GM23338 (cell line): ENCODE measurements at regions not wholly inside any gene's neighbourhood (a gene's known extent, or its start where the extent isn't known, plus 50 kb on each side); places are given as distances from the start of the nearest gene placed in this dataset.
"Not testable (repeated sequence)": the region's sequence is repeated elsewhere in the genome, so short reads cannot be mapped to it uniquely, and the experiment has no call there.

Experiments used
- ATAC-seq: fragments of 200-7000 bp; cut with Tn5 transposase; 3 replicates; pipeline ENCODE4 v1.9.1; 2020
- DNase-seq: peaks from one replicate; pipeline ENCODE4 v3.0.0-alpha.2; 2015; ENCODE audit warnings: low spot score
- H2AFZ ChIP-seq: fragments of 200-600 bp; sonication (generic); 2 replicates; pipeline ENCODE4 v1.8.0; 2016; ENCODE audit warnings: antibody characterized with exemption, mild to moderate bottlenecking, moderate library complexity
- H3F3A ChIP-seq: fragments of 200-600 bp; sonication (generic); replicated peaks from 2 replicates; pipeline ENCODE4 v1.8.0; 2017; ENCODE audit warnings: antibody characterized with exemption, mixed run types, low read depth
- H3K27ac ChIP-seq: fragments of 200-600 bp; sonication (generic); 2 replicates; pipeline ENCODE4 v1.6.1; 2016; ENCODE audit warnings: low read depth
- H3K27me3 ChIP-seq: fragments of 200-600 bp; sonication (generic); 2 replicates; pipeline ENCODE4 v1.8.0; 2016; ENCODE audit warnings: mild to moderate bottlenecking, mixed run types, moderate library complexity; ENCODE audit not compliant: insufficient read depth
- H3K36me3 ChIP-seq: fragments of 200-600 bp; sonication (generic); 2 replicates; pipeline ENCODE4 v1.8.0; 2016; ENCODE audit warnings: mild to moderate bottlenecking; ENCODE audit not compliant: insufficient read depth
- H3K4me1 ChIP-seq: fragments of 200-600 bp; sonication (generic); 2 replicates; pipeline ENCODE4 v1.8.0; 2016; ENCODE audit warnings: mild to moderate bottlenecking, moderate library complexity; ENCODE audit not compliant: insufficient read depth
- H3K4me2 ChIP-seq: fragments of 200-600 bp; sonication (generic); 2 replicates; pipeline ENCODE4 v1.7.1; 2017; ENCODE audit warnings: mixed run types
- H3K4me3 ChIP-seq: fragments of 200-600 bp; sonication (generic); 2 replicates; pipeline ENCODE4 v1.6.1; 2016; ENCODE audit warnings: mixed run types
- H3K79me2 ChIP-seq: fragments of 200-600 bp; sonication (generic); replicated peaks from 2 replicates; pipeline ENCODE4 v1.8.0; 2017; ENCODE audit warnings: mild to moderate bottlenecking; ENCODE audit not compliant: insufficient read depth
- H3K9me2 ChIP-seq: fragments of 200-600 bp; sonication (generic); 2 replicates; pipeline ENCODE4 v1.8.0; 2017; ENCODE audit not compliant: insufficient read depth
- H4K20me1 ChIP-seq: fragments of 200-600 bp; sonication (generic); replicated peaks from 2 replicates; pipeline ENCODE4 v1.8.0; 2017; ENCODE audit warnings: mild to moderate bottlenecking; ENCODE audit not compliant: insufficient read depth
- H3K27ac Mint-ChIP-seq: 2 replicates; pipeline ENCODE4 v1.8.0; 2020; ENCODE audit warnings: inconsistent platforms, mild to moderate bottlenecking, moderate library complexity, mixed read lengths
- H3K27me3 Mint-ChIP-seq: 3 replicates; pipeline ENCODE4 v1.8.0; 2022; ENCODE audit warnings: low read depth, mild to moderate bottlenecking, moderate library complexity, mixed read lengths, inconsistent platforms; ENCODE audit not compliant: insufficient read depth, poor library complexity
- H3K36me3 Mint-ChIP-seq: 3 replicates; pipeline ENCODE4 v1.8.0; 2021; ENCODE audit warnings: low read depth, mild to moderate bottlenecking, inconsistent platforms, moderate library complexity, mixed read lengths
- H3K4me1 Mint-ChIP-seq: 3 replicates; pipeline ENCODE4 v1.8.0; 2020; ENCODE audit warnings: mild to moderate bottlenecking, inconsistent platforms, mixed read lengths
- H3K4me3 Mint-ChIP-seq: 3 replicates; pipeline ENCODE4 v1.8.0; 2021; ENCODE audit warnings: moderate library complexity, mild to moderate bottlenecking, inconsistent platforms, mixed read lengths
- H3K9me3 Mint-ChIP-seq: 3 replicates; pipeline ENCODE4 v1.8.0; 2020; ENCODE audit warnings: moderate library complexity, mild to moderate bottlenecking, inconsistent platforms, mixed read lengths
- CTCF ChIP-seq, 2 experiments: fragments of 200-600 bp in 1 of 2; sonication (generic) in 1 of 2; conservative IDR thresholded peaks; 2 replicates each; pipeline versions ENCODE4 v1.5.1 to v1.6.1; 2016 to 2017; ENCODE audit warnings: antibody characterized with exemption in 2 of 2, low read depth in 2 of 2, mild to moderate bottlenecking in 2 of 2, moderate library complexity in 1 of 2
- EZH2phosphoT487 ChIP-seq: fragments of 200-600 bp; sonication (generic); IDR thresholded peaks from one replicate; pipeline ENCODE4 v1.8.1; 2018; ENCODE audit warnings: antibody characterized with exemption; ENCODE audit not compliant: unreplicated experiment
- STAT1 ChIP-seq: IDR thresholded peaks from one replicate; pipeline ENCODE4 v1.6.1; 2016; ENCODE audit warnings: antibody characterized with exemption; ENCODE audit not compliant: unreplicated experiment
- TF ChIP-seq, protein P1 (sequence below): IDR thresholded peaks from 2 replicates; pipeline ENCODE4 v1.6.1; 2016; ENCODE audit warnings: antibody characterized with exemption

GRCh38 chr6:141808662-141809061 lies 324.1 kb upstream of the GJE1 start (continued):
- no peak for TF ChIP-seq STAT1

DNA sequence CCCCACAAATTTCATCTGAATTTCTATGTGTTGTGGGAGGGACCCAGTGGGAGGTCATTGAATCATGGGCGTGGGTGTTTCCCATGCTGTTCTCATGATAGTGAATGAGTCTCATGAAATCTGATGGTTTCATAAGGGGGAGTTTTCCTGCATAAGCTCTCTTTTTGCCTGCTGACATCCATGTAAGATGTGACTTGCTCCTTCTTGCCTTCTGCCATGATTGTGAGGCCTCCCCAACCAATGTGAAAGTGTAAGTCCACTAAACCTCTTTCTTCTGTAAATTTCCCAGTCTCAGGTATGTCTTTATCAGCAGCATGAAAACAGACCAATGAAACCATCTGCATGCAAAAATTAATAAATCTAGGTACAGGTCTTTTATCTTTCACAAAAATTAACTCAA lies 331.8 kb upstream of the GJE1 start:
- H3K4me1 ChIP-seq, H3K4me2 ChIP-seq, DNase-seq, H3K4me3 ChIP-seq, ATAC-seq, H3K79me2 ChIP-seq, H3K27me3 Mint-ChIP-seq, H3F3A ChIP-seq, H3K27ac Mint-ChIP-seq, H3K4me3 Mint-ChIP-seq, H3K36me3 ChIP-seq, H4K20me1 ChIP-seq, H3K4me1 Mint-ChIP-seq, H3K27me3 ChIP-seq, H2AFZ ChIP-seq, H3K27ac ChIP-seq: not testable (repeated sequence)
- peaks cover 17% of the 10 kb centered on the region for H3K36me3 Mint-ChIP-seq
- H3K9me2 ChIP-seq: peaks cover 12% of the 10 kb centered on the region; the same call in 1 of the 2 replicates
- H3K9me3 Mint-ChIP-seq: peaks cover 16% of the 10 kb centered on the region

DNA sequence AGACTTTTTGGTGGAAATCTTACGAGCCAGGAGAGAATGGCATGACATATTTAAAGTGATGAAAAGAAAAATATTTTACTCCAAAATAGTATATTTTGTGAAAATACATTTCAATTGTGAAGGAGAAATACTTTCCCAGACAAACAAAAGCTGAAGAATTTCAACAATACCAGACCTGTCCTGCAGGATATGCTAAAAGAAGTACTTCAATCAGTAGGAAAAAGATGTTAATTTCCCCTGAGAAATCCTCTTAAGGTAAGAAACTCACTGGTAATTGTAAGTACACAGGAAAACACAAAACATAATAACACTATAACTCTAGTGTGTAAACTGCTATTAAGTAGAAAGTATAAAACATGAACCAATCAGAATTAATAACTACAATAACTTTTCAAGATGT lies 341.8 kb upstream of the GJE1 start:
- H3F3A ChIP-seq: no peaks in the 10 kb centered on the region
- no peaks in the 10 kb centered on the region for H4K20me1 ChIP-seq
- TF ChIP-seq, protein P1, sequence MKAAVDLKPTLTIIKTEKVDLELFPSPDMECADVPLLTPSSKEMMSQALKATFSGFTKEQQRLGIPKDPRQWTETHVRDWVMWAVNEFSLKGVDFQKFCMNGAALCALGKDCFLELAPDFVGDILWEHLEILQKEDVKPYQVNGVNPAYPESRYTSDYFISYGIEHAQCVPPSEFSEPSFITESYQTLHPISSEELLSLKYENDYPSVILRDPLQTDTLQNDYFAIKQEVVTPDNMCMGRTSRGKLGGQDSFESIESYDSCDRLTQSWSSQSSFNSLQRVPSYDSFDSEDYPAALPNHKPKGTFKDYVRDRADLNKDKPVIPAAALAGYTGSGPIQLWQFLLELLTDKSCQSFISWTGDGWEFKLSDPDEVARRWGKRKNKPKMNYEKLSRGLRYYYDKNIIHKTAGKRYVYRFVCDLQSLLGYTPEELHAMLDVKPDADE: no peak
- TF ChIP-seq CTCF (conservative IDR thresholded peaks at IDR 0.05; ENCODE audit: low read depth in 2 of 2): peak in 1 of 2 experiments; percentile 14; a peak in 1 of 4 replicates
- no peak overlapping the region for H3K4me3 Mint-ChIP-seq
- H3K4me2 ChIP-seq: peak overlapping the region; percentile 34
- peak overlapping the region; percentile 94 for H3K27ac Mint-ChIP-seq
- H3K27me3 ChIP-seq: no peaks in the 10 kb centered on the region
- no peak overlapping the region for H2AFZ ChIP-seq
- H3K4me1 Mint-ChIP-seq: peaks cover 14% of the 10 kb centered on the region
- no peaks in the 10 kb centered on the region for H3K36me3 ChIP-seq
- no peak overlapping the region for H3K4me3 ChIP-seq
- H3K4me1 ChIP-seq: peaks cover 12% of the 10 kb centered on the region
- DNase-seq (peak; percentile 50), ATAC-seq (no peak)
- H3K9me3 Mint-ChIP-seq: peaks cover 11% of the 10 kb centered on the region; the same call in 2 of the 3 replicates
- H3K9me2 ChIP-seq: no peaks in the 10 kb centered on the region
- no peaks in the 10 kb centered on the region for H3K79me2 ChIP-seq
- H3K27ac ChIP-seq: peak overlapping the region; percentile 14; the same call in 1 of the 2 replicates
- H3K27me3 Mint-ChIP-seq: peaks cover 7% of the 10 kb centered on the region
- H3K36me3 Mint-ChIP-seq: peaks cover 8% of the 10 kb centered on the region; the same call in 2 of the 3 replicates

DNA sequence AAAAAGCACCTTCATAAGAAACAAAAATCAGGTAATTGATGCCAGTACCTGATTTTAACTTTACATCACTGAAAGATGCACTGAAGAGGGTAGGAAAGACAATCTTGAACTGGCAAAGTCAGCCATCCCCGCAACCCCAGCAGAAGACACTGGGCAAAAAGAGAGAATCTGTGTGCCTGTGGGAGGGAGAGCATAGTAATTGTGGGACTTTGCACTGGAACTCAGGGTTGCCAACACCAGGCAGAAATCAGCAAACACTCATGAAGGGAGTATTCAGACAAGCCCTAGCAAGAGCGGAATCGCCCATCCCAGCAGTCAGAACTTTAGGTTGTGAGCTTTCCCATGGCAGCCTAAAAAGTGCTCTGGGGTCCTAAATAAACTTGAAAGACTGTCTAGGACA lies 344.6 kb upstream of the GJE1 start:
- Histone ChIP-seq H4K20me1 (no peaks in the 10 kb centered on the region), H3K36me3 (no peaks in the 10 kb centered on the region), H3K79me2 (no peaks in the 10 kb centered on the region), H3K27me3 (no peaks in the 10 kb centered on the region), H3K4me2 (no peak overlapping the region), H3F3A (no peaks in the 10 kb centered on the region), H2AFZ (no peak overlapping the region), H3K9me2 (no peaks in the 10 kb centered on the region), H3K4me3 (no peak overlapping the region), H3K4me1 (peaks cover 17% of the 10 kb centered on the region), H3K27ac (no peak overlapping the region)
- Mint-ChIP-seq H3K27me3 (peaks cover 5% of the 10 kb centered on the region), H3K36me3 (peaks cover 7% of the 10 kb centered on the region; the same call in 2 of the 3 replicates), H3K27ac (no peak overlapping the region; the same call in 1 of the 2 replicates), H3K4me3 (no peak overlapping the region), H3K4me1 (peaks cover 15% of the 10 kb centered on the region), H3K9me3 (peaks cover 10% of the 10 kb centered on the region; the same call in 2 of the 3 replicates)
- ATAC-seq (no peak), DNase-seq (no peak)
- TF ChIP-seq CTCF (conservative IDR thresholded peaks at IDR 0.05; ENCODE audit: low read depth in 2 of 2) (no peak), EZH2phosphoT487 (no peak)
